ENCODE measurements at regions not wholly inside any gene's neighbourhood (a gene's known extent, or its start where the extent isn't known, plus 50 kb on each side); places are given as distances from the start of the nearest gene placed in this dataset.

DNA sequence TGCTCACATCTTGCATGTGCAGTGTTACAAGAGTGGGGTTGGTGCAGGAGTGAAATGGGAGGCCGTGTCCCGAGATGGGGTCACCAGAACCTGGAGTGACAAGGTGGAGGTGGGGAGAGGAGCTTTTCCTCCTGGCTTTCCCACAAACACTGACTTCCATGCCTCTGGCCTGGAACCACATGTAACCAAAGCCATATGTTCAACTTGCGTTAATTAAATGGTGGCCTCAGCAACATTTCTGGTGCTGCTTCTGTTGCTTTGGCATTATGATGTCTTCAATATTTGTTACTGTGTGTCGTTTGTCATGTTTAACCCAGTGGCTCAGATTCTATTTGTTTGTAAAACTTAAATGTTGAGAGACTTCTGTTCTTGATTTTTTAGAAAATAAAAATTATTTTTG, 110.2 kb downstream of the VCPKMT start:
- TF ChIP-seq, protein P1, sequence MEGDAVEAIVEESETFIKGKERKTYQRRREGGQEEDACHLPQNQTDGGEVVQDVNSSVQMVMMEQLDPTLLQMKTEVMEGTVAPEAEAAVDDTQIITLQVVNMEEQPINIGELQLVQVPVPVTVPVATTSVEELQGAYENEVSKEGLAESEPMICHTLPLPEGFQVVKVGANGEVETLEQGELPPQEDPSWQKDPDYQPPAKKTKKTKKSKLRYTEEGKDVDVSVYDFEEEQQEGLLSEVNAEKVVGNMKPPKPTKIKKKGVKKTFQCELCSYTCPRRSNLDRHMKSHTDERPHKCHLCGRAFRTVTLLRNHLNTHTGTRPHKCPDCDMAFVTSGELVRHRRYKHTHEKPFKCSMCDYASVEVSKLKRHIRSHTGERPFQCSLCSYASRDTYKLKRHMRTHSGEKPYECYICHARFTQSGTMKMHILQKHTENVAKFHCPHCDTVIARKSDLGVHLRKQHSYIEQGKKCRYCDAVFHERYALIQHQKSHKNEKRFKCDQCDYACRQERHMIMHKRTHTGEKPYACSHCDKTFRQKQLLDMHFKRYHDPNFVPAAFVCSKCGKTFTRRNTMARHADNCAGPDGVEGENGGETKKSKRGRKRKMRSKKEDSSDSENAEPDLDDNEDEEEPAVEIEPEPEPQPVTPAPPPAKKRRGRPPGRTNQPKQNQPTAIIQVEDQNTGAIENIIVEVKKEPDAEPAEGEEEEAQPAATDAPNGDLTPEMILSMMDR (IDR thresholded peaks at IDR 0.05) = no peak
- no peak for TF ChIP-seq POLR2A (IDR thresholded peaks at IDR 0.05)

Measured in vagina (tissue), 2 donors.